HEK293T (cell line): ENCODE measurements at regions not wholly inside any gene's neighbourhood (a gene's known extent, or its start where the extent isn't known, plus 50 kb on each side); places are given as distances from the start of the nearest gene placed in this dataset.

Source experiments
- ARNT ChIP-seq: fragments of 450-650 bp; IDR thresholded peaks from 2 replicates; pipeline ENCODE4 v1.6.1; 2017; ENCODE audit warnings: mild to moderate bottlenecking
- CTBP1 ChIP-seq: fragments of 450-650 bp; IDR thresholded peaks from 2 replicates; pipeline ENCODE4 v1.6.1; 2016; ENCODE audit warnings: borderline replicate concordance
- ELF4 ChIP-seq: fragments of 450-650 bp; IDR thresholded peaks from 2 replicates; pipeline ENCODE4 v1.6.1; 2017; ENCODE audit warnings: antibody characterized with exemption
- FOXK2 ChIP-seq: fragments of 450-650 bp; IDR thresholded peaks from 2 replicates; pipeline ENCODE4 v1.6.1; 2016; ENCODE audit warnings: mild to moderate bottlenecking
- LEF1 ChIP-seq: fragments of 450-650 bp; IDR thresholded peaks from 2 replicates; pipeline ENCODE4 v1.6.1; 2017; ENCODE audit warnings: mild to moderate bottlenecking, borderline replicate concordance
- SP1 ChIP-seq: fragments of 450-650 bp; IDR thresholded peaks from 2 replicates; pipeline ENCODE4 v1.6.1; 2017
- SUZ12 ChIP-seq: fragments of 450-650 bp; IDR thresholded peaks from 2 replicates; pipeline ENCODE4 v1.6.1; 2016; ENCODE audit warnings: mild to moderate bottlenecking
- TARDBP ChIP-seq: fragments of 450-650 bp; IDR thresholded peaks from 2 replicates; pipeline ENCODE4 v1.6.1; 2016
- ZNF384 ChIP-seq: fragments of 450-650 bp; IDR thresholded peaks from 2 replicates; pipeline ENCODE4 v1.6.1; 2016

GRCh38 chr6:20024978-20025377, 187.3 kb downstream of the MBOAT1 start:
- no peak for TF ChIP-seq TARDBP
- no peak for TF ChIP-seq ZNF384
- no peak for TF ChIP-seq SP1
- no peak for TF ChIP-seq LEF1
- no peak for TF ChIP-seq CTBP1
- no peak for TF ChIP-seq ARNT
- no peak for TF ChIP-seq SUZ12
- TF ChIP-seq FOXK2 = no peak
- TF ChIP-seq ELF4 = no peak
